ENCODE measurements at regions not wholly inside any gene's neighbourhood (a gene's known extent, or its start where the extent isn't known, plus 50 kb on each side); places are given as distances from the start of the nearest gene placed in this dataset.
"Not testable (repeated sequence)": the region's sequence is repeated elsewhere in the genome, so short reads cannot be mapped to it uniquely, and the experiment has no call there.

DNA sequence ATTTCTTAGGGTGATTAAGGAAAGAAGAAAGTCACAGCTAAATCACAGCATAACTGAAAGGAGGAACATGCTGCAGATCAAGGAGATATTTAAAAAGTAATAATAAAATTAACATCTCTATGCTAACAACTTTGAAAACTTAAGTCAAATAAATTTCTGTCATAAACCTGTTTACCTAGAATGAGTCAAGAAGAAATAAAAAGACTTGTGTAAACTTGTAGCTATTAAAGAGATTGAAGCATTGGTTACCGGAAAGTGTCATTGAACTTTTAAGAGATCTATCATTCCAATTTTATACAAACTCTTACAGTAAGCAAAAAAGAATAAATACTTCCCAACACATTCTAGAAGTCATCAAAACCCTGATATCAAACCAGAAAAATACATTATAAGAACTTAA, 520.1 kb upstream of the SYT4 start:
- DNase-seq (ENCODE audit: low read depth in 2 of 2): no peak

- no peak for DNase-seq (ENCODE audit: low read depth in 2 of 2)
Observed at GRCh38 chr18:43800584-43800983, 523.3 kb upstream of the SYT4 start.

DNA sequence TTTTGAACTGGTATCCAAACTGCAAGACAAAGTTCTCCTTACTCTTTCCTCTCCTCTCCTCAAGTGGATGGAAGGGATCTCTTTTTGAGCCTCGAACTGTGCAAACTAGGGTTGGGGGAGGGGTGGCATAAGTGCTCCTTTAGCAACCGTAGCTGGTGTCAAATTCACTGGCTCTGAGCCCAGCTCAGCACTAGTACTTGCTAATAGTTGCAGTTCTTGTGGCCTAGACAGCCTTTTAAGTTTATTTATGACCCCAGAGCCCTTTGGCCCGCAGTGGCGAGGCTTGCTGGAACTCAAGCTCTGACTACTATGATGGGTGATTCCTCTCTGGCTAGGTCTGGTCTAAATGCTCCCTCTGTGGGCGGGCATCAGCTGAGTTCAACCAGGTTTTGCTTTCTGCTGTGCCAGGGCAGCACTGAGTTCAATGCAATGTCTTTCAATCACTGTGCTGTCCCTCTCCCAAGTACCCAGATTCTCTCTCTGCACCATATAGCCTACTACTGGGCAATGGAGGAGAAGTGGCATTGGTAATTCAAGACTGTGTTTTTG, 528.4 kb upstream of the SYT4 start:
- DNase-seq (ENCODE audit: low read depth in 2 of 2): no peak

- no peak for DNase-seq (ENCODE audit: low read depth in 2 of 2)
Observed at GRCh38 chr18:43812627-43813026, 535.3 kb upstream of the SYT4 start.

GRCh38 chr18:43819397-43819796, 542.1 kb upstream of the SYT4 start:
- DNase-seq (ENCODE audit: low read depth in 2 of 2): no peak

DNA sequence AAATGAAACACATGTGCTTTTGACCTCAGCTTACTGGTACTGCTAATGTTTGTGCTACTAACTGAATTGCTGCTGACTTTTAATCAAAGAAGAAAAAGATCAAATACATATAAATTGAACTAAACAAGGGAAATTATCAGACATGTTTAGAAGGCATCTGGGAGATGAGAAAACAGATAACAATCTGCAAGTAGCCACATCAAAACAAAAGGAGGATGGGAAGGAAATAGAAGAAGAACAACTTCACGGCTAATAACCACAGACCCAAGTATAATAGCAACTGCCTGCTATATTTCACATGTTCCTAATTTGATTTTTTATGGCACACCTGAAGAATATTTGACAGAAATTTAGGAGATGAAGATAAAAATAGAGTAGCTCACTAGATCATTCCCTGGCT, 542.6 kb upstream of the SYT4 start:
- DNase-seq (ENCODE audit: low read depth in 2 of 2): no peak

GRCh38 chr18:43825768-43826167, 548.5 kb upstream of the SYT4 start:
- DNase-seq (ENCODE audit: low read depth in 2 of 2): no peak

- no peak for DNase-seq (ENCODE audit: low read depth in 2 of 2)
Observed at GRCh38 chr18:43826215-43826614, 548.9 kb upstream of the SYT4 start.

DNA sequence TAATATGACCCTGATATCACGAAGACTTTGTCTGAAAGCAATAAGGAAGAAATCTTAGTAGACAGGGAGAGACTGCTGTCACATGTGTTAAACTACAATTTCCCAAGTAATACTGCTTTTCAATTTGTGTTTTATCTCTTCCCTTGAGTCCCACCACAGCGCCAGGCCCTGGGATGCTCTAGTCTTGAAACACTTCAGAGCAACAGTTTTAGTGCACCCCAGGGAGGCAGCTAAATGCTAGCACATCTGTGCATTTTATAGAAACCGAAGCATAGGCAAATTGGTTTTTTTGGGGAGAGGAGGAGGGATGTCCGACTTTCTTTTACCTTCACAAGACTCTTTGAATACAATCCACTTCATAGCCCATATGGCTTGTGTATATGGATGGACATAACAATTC, 550.0 kb upstream of the SYT4 start:
- DNase-seq (ENCODE audit: low read depth in 2 of 2): no peak

- no peak for DNase-seq (ENCODE audit: low read depth in 2 of 2)
Observed at GRCh38 chr18:43830303-43830702, 553.0 kb upstream of the SYT4 start.

DNA sequence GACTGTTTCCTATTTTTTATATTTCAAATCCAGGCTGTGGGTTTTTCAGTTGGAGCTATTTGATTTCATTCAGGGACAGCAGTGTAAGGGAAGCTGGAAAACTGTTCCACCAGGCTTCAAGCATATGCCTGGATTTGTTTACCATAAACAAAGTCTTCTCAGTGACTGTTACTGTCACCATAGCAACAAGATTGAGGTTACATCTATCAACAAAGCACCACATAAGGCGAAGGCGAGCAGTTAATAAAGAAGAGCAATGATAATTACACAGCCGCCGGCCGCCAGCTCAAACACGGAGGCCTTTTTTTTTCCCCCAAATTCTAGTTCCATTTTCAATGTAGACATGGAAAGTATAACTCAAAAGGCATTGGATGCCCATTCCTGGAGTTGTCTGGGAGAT, 553.7 kb upstream of the SYT4 start:
- no peak for DNase-seq (ENCODE audit: low read depth in 2 of 2)

DNA sequence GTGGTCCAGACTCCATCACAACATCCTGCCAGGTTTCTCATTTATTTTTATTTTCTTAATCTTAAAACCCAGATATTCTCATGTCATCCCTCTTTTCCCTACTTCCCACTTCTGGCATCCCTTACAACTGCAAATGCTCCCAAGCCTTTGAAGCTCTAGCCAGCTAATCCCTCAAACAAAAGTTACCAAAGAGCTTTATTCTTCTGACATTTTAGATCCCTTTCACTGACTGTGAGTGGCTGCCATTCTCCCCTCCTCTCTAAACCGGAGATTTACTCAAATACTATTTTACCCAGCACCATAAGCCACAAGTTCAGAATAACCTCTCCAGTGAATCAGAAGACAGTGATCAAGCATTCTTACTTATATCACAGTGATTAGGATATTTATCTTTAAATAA, 569.0 kb upstream of the SYT4 start:
- DNase-seq (ENCODE audit: low read depth in 2 of 2): no peak

- DNase-seq (ENCODE audit: low read depth in 2 of 2): no peak
Observed at GRCh38 chr18:43847164-43848091, 570.1 kb upstream of the SYT4 start.

DNA sequence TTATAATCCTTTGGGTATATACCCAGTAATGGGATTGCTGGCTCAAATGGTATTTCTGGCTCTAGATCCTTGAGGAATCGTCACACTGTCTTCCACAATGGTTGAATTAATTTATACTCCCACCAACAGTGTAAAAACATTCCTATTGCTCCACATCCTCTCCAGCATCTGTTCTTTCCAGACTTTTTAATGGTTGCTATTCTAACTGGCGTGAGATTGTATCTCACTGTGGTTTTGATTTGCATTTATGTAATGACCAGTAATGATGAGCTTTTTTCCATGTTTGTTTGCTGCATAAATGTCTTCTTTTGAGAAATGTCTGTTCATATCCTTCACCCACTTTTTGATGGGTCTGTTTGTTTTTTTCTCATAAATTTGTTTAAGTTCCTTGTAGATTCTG, 572.5 kb upstream of the SYT4 start:
- DNase-seq (ENCODE audit: low read depth in 2 of 2): not testable (repeated sequence)

- DNase-seq (ENCODE audit: low read depth in 2 of 2): no peak
Observed at GRCh38 chr18:43855376-43855775, 578.1 kb upstream of the SYT4 start.

DNA sequence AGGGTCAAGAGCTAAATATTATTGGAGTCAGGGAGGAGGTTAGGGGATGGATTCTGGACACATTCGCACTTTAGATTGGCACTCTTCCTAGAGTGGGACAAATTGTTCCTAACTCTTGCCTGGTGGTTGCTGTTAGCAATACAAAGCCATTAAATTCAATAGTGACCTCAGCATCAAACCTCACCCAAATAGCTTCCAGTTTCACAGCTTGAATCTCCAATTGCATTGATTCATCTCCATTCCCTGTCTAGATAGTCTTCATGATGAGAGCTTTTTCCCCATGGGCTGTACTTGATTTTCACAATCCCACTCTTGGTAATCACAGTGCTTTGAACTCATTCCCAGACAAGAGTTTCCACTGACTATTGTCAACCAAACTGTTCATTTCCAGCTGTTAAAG, 585.9 kb upstream of the SYT4 start:
- DNase-seq (ENCODE audit: low read depth in 2 of 2): no peak

- no peak for DNase-seq (ENCODE audit: low read depth in 2 of 2)
Observed at GRCh38 chr18:43866696-43867095, 589.4 kb upstream of the SYT4 start.

GRCh38 chr18:43868497-43868995, 591.3 kb upstream of the SYT4 start:
- no peak for DNase-seq (ENCODE audit: low read depth in 2 of 2)

DNA sequence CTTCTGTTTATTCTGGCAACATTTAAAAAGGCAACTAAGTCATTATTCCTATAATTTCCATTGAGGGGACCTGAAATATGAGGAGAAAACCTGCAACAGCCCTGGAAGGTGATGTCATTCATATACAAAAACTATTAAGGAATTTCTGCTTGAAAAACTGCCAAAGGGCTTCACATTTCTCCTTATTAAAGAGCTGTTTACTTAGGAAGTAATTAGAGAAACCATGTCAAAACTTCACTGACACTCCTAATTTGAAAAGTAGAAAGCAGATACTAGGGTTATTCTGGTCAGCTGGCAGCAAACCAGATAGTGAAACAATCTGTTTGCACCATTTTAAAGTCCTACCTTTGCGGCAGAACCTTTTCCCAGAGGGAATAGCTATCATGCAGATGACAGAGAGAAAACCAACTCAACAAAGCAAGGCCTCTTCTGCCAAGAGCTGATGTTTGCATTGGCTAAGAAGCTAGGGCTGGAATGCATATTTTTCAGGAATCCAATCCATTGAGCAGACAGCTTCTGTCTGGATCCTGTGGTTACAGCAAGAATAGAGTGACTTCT, 592.2 kb upstream of the SYT4 start:
- no peak for DNase-seq (ENCODE audit: low read depth in 2 of 2)

- no peak for DNase-seq (ENCODE audit: low read depth in 2 of 2)
Observed at GRCh38 chr18:43870626-43871025, 593.3 kb upstream of the SYT4 start.

- no peak for DNase-seq (ENCODE audit: low read depth in 2 of 2)
Observed at GRCh38 chr18:43875511-43875910, 598.2 kb upstream of the SYT4 start.

GRCh38 chr18:43876286-43876685, 599.0 kb upstream of the SYT4 start:
- DNase-seq (ENCODE audit: low read depth in 2 of 2): no peak

- no peak for DNase-seq (ENCODE audit: low read depth in 2 of 2)
Observed at GRCh38 chr18:43876748-43877147, 599.5 kb upstream of the SYT4 start.
